ENCODE measurements at regions not wholly inside any gene's neighbourhood (a gene's known extent, or its start where the extent isn't known, plus 50 kb on each side); places are given as distances from the start of the nearest gene placed in this dataset.

DNA sequence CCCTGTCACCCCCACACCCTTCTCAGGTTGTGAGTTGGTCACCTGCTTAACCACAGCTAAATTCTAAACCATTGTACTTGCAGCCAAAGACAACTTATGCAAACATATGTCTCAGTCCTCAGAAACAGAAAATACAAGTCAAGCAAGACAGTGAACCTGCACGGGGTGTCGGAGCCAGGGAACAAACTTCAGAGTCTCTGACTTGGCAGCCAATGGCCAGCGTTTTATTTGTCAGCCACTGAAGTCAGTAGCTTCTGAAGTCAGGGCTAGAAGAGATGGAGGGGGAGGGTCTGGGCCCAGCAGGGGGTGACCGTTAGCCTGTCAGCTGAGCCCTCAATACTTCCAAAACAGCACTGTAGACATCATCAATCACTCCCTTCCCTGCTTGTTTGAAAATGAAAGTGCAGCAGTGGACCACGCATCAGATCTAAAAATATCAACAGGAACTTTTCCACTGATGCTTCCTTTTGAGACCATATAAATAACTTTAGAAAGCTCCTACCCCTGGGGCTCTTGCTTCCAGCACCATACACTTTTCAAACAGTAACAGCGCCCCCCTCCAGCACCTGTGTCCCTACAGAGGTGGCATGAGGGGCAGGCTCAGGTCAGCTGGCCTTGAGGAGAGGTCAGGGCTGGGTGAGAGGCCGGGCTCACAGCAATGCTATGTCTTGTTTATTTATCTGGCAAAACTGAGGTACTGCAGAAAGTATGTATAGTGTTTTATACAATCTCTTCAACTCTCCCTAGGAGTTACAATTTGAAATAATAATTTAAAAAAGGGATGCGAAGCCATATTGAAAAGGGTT is 142.5 kb downstream of the ACER2 start:
- TF ChIP-seq CTCF (IDR thresholded peaks at IDR 0.05 in 2 of 3, conservative IDR thresholded peaks at IDR 0.05 in 1 of 3; ENCODE audit: control insufficient read depth in 2 of 3, extremely low read depth in 1 of 3, insufficient read depth in 1 of 3, low read depth in 3 of 3, low read length in 3 of 3) (no peak), EZH2 (IDR thresholded peaks at IDR 0.05; ENCODE audit: borderline replicate concordance, control insufficient read depth, low read depth, low read length) (no peak), SREBF1 (IDR thresholded peaks at IDR 0.05; ENCODE audit: low read length) (no peak), YY1 (IDR thresholded peaks at IDR 0.05; ENCODE audit: low read depth, low read length) (no peak), POLR2A (IDR thresholded peaks at IDR 0.05; ENCODE audit: low read depth, low read length) (no peak), EED (IDR thresholded peaks at IDR 0.05; ENCODE audit: low read depth) (no peak), CREM (IDR thresholded peaks at IDR 0.05; ENCODE audit: low read depth) (no peak), EP300 (IDR thresholded peaks at IDR 0.05; ENCODE audit: borderline replicate concordance in 1 of 2, control insufficient read depth in 1 of 2, low read depth in 2 of 2, low read length in 2 of 2) (no peak), POLR2AphosphoS5 (IDR thresholded peaks at IDR 0.05; ENCODE audit: low read length) (no peak), RBBP5 (conservative IDR thresholded peaks at IDR 0.05) (no peak)
- TF ChIP-seq, protein P1, sequence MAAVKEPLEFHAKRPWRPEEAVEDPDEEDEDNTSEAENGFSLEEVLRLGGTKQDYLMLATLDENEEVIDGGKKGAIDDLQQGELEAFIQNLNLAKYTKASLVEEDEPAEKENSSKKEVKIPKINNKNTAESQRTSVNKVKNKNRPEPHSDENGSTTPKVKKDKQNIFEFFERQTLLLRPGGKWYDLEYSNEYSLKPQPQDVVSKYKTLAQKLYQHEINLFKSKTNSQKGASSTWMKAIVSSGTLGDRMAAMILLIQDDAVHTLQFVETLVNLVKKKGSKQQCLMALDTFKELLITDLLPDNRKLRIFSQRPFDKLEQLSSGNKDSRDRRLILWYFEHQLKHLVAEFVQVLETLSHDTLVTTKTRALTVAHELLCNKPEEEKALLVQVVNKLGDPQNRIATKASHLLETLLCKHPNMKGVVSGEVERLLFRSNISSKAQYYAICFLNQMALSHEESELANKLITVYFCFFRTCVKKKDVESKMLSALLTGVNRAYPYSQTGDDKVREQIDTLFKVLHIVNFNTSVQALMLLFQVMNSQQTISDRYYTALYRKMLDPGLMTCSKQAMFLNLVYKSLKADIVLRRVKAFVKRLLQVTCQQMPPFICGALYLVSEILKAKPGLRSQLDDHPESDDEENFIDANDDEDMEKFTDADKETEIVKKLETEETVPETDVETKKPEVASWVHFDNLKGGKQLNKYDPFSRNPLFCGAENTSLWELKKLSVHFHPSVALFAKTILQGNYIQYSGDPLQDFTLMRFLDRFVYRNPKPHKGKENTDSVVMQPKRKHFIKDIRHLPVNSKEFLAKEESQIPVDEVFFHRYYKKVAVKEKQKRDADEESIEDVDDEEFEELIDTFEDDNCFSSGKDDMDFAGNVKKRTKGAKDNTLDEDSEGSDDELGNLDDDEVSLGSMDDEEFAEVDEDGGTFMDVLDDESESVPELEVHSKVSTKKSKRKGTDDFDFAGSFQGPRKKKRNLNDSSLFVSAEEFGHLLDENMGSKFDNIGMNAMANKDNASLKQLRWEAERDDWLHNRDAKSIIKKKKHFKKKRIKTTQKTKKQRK (IDR thresholded peaks at IDR 0.05; ENCODE audit: low read depth, low read length) = no peak
